ENCODE measurements at regions not wholly inside any gene's neighbourhood (a gene's known extent, or its start where the extent isn't known, plus 50 kb on each side); places are given as distances from the start of the nearest gene placed in this dataset.
A peak's percentile ranks its signal among the peaks of the same experiment; 100 is the strongest.
"Not testable (repeated sequence)": the region's sequence is repeated elsewhere in the genome, so short reads cannot be mapped to it uniquely, and the experiment has no call there.

DNA sequence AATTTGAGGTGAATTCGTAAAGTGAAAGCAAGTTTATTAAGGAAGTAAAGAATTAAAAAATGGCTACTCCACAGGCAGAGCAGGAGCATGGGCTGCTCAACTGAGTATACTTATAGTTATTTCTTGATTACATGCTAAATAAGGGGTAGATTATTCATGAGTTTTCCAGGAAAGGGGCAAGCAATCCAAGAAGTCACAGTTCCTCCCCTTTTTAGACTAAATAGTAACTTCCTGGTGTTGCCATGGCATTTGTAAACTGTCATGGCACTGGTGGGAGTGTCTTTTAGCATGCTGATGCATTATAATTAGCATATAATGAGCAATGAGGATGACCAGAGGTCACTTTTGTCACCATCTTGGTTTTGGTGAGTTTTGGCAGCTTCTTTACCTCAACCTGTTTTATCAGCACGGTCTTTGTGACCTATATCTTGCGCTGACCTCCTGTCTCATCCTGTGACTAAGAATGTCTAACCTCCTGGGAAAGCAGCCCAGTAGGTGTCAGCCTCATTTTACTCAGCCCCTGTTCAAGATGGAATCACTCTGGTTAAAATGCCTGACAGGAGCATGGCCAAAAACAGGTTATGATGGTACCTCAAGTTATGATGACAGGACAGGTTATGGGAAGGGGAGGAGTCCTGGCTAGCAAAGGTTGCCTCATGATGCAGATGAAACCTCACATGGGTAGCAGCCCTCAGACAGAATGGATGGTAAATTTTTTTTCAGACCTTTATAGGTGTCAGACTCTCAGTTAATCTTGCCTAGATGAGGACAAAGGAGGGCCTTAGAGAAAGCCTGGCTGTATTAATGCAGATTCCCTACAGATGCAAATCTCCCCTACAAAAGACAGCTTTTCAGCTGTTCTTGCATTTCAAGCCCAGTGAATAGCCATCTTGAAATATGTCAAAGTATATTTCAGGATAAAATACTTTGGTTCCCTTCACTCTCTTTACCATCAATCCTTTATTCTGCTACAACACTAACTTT is 49.7 kb downstream of the SIPA1L2 start:
- DNase-seq, result no peak

DNA sequence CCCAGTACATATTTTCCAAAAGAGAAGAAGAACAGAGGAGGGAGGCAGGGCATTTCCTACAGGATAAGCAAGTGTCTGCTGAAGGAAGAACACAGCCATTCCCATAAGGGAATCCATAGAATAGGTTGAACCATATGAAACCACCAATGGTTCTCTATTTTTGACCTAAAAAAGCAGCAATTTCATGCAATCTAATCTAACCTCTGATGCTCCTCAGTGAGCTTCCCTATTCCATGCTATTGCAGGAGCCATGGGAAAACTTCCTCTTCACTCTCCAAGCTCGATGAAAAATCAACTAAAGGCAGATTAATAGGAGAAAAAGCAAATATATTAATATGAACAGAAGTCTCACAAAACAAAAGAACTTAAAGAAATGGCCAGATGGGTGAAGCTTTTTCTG is 50.5 kb downstream of the SIPA1L2 start:
- no peak for DNase-seq

- DNase-seq, result no peak
Observed at GRCh38 chr1:232578651-232579195, 51.2 kb downstream of the SIPA1L2 start.

DNA sequence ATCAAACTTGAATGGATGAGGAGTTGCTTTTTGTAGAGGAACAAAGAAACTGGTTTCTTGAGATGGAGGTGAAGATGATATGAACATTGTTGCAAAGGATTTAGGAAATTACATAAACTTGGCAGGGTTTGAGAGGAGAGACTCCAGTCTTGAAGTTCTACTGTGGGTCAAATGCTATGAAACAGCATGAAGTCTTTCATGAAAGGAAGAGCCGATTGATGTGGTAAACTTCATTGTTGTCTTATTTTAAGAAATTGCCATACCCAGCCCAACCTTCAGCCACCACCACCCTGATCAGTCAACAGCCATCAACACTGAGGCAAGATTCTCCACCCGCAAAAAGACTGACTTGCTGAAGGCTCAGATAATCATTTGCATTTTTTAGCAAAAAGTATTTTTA is 52.2 kb downstream of the SIPA1L2 start:
- DNase-seq, result no peak

DNA sequence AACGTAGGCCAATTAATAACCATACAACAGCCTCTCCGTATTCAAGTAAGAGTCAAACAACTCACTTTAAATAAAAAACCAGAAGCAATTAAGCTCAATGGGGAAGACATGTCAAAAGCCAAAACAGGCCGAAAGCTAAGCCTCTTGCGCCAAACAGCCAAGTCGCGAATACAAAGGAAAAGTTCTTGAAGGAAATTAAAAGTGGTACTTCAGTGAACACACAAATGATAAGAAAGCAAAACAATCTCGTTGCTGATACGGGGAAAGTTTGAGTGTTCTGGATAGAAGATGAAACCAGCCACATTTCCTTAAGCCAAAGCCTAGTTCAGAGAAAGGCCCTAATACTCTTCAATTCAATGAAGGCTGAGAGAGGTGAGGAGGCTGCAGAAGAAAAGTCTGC is 53.4 kb downstream of the SIPA1L2 start:
- DNase-seq, result no peak

GRCh38 chr1:232575763-232576040 is 54.2 kb downstream of the SIPA1L2 start:
- DNase-seq, result no peak

- DNase-seq, result peak; percentile 45
Observed at GRCh38 chr1:232574889-232575762, 54.8 kb downstream of the SIPA1L2 start.

DNA sequence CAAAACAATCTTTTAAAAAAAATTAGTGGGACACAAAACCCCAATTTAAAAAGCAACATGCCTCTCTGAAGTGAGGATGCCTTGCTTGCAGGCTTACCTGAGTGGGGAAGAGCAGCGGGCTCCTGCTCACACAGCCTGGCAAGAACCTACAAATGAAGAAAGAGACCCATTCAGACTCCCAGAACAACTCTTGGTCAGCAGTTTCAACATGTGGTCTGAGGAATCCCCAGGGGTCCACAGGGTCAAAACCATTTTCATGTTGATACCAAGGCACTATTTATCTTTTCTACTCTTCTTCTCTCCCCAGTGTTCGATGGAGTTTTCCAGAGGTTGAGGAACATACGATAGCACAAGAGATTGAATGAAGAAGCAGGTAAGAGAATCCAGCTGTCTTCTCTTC is 55.9 kb downstream of the SIPA1L2 start:
- no peak for DNase-seq

- DNase-seq, result peak; percentile 49
Observed at GRCh38 chr1:232571523-232571922, 58.4 kb downstream of the SIPA1L2 start.

DNA sequence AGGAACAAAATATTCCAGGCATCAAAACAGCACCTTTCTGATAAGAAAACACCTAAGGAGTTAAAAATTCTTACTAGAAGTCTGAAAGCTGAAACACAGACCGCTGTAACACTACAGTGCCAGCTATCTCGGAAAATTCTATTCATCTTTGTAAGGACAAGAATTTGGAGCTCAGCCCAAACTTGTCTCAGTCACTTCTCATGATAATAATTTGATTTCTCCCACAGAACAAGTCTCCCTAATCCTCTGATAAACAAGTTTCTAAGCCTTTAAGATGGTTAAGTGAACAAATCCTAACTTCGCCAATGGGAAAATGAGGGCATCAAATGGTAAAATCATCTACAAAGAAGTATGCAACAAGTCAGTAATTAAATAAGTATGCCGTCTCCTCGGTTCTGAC is 59.9 kb downstream of the SIPA1L2 start:
- DNase-seq, result no peak

DNA sequence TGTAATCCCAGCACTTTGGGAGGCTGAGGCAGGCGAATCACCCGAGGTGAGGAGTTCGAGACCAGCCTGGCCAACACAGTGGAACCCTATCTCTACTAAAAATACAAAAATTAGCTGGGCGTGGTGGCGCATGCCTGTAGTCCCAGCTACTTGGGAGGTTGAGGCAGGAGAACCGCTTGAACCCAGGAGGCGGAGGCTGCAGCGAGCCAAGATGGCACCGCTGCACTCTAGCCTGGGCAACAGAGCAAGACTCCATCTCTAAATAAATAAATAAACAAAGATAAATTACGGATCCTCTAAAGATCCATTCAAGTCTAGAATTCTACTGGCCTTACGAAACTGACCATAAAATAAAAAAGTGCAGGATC is 60.4 kb downstream of the SIPA1L2 start:
- DNase-seq, result not testable (repeated sequence)

- DNase-seq, result no peak
Observed at GRCh38 chr1:232568906-232569553, 60.9 kb downstream of the SIPA1L2 start.

- peak; percentile 36 for DNase-seq
Observed at GRCh38 chr1:232568331-232568852, 61.5 kb downstream of the SIPA1L2 start.

- no peak for DNase-seq
Observed at GRCh38 chr1:232566093-232566492, 63.8 kb downstream of the SIPA1L2 start.

- no peak for DNase-seq
Observed at GRCh38 chr1:232562855-232563510, 67.0 kb downstream of the SIPA1L2 start.

DNA sequence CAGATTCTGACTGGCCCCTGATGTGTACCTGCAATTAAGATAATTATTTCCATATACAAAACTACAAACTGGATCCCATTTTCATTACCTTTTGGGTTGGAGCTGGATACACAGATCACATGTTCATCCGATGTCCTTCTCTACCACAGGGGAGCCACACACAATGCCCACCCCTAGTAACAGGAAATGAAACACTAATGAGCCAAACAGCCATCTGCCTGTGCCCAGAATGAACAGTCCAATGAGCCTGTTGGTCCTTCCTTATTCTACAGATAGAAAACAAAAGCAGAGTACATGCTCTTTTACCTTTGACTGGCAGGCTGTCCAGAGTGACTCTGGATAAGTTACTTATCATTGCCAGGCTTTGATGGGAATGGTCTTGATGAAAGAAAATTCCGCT is 68.6 kb downstream of the SIPA1L2 start:
- DNase-seq, result no peak

DNA sequence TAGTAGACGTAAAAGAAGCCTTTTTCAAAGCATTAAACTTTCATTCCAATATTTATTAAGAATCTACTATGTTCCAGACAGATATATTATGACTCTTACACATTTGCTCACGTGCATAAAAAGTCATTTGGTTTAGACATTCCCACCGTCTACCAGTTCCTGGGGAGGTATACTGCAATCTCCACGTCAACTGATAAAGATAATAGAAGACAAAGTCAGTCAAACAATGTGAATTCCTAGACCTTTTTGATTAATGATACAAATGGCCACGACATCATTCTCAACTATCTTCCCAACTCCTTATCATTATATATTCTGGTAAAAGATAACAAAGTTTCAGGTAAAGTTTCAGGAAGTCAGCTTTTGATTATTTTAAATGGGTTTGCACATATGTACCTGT is 69.0 kb downstream of the SIPA1L2 start:
- no peak for DNase-seq

GRCh38 chr1:232558954-232559353 is 71.0 kb downstream of the SIPA1L2 start:
- DNase-seq, result peak; percentile 38

DNA sequence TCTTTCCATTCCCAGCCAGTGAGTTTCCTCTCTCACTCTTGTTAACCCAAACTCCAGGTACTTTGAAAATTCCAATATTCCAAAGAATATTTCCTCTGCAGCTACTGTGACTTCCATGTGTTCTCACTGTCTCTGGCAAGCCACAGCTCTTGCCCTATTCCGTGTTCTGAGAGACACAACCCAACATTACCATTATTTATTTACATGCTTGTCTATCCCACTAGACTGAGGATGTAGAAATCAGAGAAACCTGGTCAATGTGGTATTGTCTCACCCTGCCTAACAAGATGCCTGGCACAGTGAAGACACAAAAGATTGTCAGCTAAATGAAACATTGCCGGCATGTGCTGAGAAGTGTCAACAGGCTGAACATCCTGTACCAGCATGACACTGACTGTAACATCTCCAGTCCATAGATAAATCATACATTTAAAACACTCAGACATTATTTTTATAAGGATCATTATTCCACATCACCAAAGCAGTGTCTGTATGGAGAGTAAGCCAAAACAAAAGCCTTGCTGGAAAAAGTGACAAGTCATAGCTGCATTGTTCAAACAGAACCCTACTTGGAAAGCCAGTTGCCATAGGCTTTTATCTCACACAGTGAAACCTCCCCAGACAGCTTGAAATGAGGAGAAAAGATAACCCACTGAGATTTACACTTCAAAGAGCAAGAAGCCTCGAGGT is 72.3 kb downstream of the SIPA1L2 start:
- DNase-seq, result no peak

DNA sequence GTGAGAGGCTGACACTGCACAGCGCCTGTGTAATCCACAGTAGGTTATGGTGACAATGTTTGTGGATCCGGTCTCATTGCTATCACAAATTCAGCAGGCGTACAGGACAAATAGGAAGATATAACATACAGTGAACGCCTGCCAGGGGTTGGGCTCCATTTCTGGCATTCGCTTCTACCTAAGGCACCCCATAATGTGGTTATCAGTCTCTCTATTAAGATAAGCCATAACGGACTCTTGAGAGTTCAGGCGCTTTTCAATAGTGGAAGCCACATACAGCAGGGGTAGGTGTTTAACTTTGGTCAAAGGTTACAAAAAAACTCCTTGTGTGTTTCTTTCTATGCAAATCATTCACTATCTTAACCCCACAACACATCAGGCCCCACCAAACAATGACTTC is 72.8 kb downstream of the SIPA1L2 start:
- DNase-seq, result no peak

- no peak for DNase-seq
Observed at GRCh38 chr1:232556351-232556750, 73.6 kb downstream of the SIPA1L2 start.
